Fibroblast of lung (primary cell): ENCODE measurements at regions not wholly inside any gene's neighbourhood (a gene's known extent, or its start where the extent isn't known, plus 50 kb on each side); places are given as distances from the start of the nearest gene placed in this dataset.

Experiments
- CTCF ChIP-seq, 2 donors: IDR thresholded peaks in 1 of 2; conservative IDR thresholded peaks in 1 of 2; 1 replicate in 1 of 2; 2 replicates in 1 of 2; pipeline ENCODE4 v1.5.1; 2011 to 2012; ENCODE audit warnings: low read length in 2 of 2, control low read depth in 1 of 2, inconsistent platforms in 1 of 2, low read depth in 1 of 2, mild to moderate bottlenecking in 1 of 2
- EZH2 ChIP-seq: IDR thresholded peaks from 2 replicates; pipeline ENCODE4 v1.5.1; 2012; ENCODE audit warnings: low read length, control low read depth, mild to moderate bottlenecking; ENCODE audit errors: missing control alignments

- no peak for TF ChIP-seq CTCF (conservative IDR thresholded peaks at IDR 0.05 in 1 of 2, IDR thresholded peaks at IDR 0.05 in 1 of 2; ENCODE audit: low read depth in 1 of 2, low read length in 2 of 2)
- no peak for TF ChIP-seq EZH2
Observed at GRCh38 chrX:39487969-39488330, 609.8 kb downstream of the BCOR start.
